IPS DF 4.7 (cell line): ENCODE measurements at regions not wholly inside any gene's neighbourhood (a gene's known extent, or its start where the extent isn't known, plus 50 kb on each side); places are given as distances from the start of the nearest gene placed in this dataset.

Experiments
- DNase-seq: peaks from one replicate; pipeline ENCODE4 v3.0.0-alpha.2; 2013; ENCODE audit warnings: low spot score; ENCODE audit errors: extremely low read depth

- peak; percentile 22 for DNase-seq
These were observed 403.9 kb upstream of the SULF2 start for GRCh38 chr20:48189181-48189580.

GRCh38 chr20:48187851-48188250 is 402.6 kb upstream of the SULF2 start:
- DNase-seq = no peak

DNA sequence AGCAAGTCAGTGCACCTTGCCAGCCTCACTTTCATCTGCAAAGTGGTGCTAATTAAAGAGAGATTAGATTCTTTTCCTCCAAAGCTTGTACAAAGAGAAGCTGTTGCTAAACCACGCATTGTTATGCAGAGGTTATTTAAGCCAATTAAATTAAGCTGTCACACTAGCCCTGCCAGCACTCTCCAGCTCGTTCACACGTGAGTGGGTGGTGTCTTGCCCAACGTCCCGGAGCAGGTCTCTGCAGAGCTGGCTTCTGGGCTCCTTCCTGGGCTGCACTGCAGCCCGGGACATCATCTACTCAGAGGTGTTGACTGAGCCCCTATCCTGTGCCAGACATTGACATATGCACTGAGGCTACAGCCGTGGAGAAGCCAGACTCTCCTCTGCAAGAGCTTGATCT is 401.6 kb upstream of the SULF2 start:
- no peak for DNase-seq

DNA sequence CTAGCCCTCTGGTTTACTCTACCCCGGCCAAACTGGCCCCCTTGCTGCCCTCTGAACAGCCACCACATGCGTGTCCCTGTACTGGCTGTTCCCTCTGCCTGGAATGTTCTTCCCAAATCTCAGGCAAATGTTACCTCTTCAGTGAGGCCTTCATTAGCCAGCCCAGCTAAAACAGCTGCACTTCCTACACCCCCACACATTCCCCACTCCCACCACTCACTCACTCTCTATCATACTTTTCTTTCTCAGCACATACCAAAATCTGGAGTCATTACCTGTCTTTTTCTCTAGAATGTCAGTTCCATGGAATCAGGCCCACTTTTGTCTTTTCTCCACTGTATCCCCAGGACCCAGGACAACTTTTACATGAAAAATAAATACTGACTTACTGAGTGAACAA is 401.2 kb upstream of the SULF2 start:
- no peak for DNase-seq

DNA sequence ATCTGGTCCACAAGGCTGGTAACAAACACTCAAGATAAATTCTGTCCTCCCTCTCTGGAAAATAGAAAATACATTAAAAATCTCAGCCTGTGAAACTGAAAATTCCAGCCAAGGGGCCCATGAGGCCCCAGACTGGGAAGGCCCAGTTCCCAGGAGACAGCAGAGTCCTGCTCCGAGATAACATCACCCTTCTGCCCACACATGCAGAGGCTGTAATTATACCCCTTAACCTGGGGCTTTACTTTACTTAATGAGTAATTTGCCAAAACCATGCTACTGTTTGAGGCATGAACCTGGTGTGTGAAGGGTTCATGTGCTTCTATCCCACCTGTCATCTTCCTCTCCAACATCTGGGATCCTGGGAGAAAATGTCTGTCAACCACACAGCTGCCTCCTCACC is 398.9 kb upstream of the SULF2 start:
- no peak for DNase-seq

DNA sequence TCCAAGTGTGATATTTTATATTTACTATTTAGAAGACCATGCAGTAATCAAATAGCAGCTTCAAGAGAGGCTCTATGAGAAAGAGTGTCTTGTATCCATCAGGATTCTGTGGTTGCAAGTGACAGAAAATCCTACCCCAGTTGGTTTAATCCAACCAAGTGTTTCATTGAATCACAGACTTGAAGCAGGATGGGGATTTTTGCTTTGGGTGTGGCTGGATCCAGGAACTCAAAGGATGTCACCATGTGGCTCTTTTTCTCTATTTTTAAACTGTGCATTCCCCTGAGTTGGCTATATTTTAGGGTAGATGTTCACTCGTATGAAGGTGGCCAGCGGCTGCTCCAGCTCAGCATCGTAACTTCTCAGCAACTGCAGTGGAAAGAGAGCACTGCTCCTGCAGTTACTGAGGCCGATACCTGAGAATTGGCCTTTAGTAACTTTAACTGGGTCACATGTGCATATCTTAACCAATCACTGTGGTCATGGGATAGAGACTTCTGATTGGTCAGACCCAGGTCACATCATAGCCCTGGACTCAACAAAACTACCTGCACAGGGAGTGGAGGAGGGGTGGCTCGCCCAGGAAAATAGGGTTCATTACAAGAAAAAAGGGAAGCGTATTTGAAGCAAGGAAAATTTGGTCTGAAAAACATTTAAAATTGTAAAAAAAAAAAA is 396.1 kb upstream of the SULF2 start:
- no peak for DNase-seq

GRCh38 chr20:48180618-48181017 is 395.3 kb upstream of the SULF2 start:
- no peak for DNase-seq

DNA sequence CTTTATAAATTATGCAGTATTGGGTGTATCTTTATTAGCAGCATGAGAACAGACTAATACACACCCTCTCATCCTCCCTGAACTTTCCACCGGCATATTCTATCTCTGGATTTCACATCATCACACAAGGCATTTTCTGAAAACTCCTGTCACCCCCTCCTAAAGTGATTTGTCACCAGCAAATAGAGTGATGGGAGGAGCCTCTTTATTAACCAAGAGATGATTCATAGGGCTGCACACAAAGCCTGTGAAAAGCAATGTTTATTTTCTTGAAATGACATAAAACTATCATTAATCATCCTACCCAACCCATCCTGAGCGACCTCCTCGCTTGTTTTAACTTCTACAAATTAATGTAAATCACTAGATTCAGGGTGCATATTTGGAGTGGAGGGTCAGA is 394.7 kb upstream of the SULF2 start:
- no peak for DNase-seq

- peak; percentile 11 for DNase-seq
These were observed 393.4 kb upstream of the SULF2 start for GRCh38 chr20:48178633-48179032.

GRCh38 chr20:48177058-48177457 is 391.8 kb upstream of the SULF2 start:
- no peak for DNase-seq

DNA sequence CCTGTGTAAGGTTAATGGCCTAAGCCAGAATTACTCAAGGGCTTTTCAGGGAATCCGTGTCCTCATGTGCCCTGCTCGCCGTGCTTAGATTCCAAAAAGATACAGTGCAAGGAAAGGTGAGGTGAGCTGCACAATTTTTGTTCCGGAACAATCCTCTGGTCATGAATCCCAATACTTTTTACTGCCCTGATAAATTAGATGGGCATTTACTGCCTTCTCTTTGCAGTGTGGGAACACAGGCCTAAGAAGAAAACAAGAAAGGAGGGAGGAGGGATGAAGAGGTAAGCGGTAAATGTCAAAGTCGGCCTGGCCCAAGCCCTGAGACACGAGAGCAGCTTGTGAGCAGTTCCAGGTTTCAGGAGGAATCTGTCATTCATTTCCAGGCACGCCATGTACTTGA is 390.9 kb upstream of the SULF2 start:
- no peak for DNase-seq

GRCh38 chr20:48175261-48175660 is 390.0 kb upstream of the SULF2 start:
- DNase-seq = no peak

DNA sequence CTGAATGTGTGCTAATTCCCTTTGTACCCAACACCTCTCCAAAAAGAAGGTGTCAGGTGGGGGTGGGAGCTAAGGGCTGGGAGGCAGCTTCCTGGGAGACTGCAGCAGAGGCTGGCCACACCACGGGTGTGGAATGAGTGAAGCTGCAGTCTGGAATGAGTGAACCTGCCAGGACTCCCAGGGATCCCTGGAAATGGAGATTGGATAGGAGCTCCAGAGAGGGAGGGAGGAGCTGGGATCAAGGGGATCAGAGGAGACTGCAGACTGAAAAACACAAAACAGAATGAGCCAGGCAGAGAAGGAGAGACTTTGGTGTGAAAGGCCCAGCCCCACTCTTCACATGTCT is 387.0 kb upstream of the SULF2 start:
- no peak for DNase-seq

DNA sequence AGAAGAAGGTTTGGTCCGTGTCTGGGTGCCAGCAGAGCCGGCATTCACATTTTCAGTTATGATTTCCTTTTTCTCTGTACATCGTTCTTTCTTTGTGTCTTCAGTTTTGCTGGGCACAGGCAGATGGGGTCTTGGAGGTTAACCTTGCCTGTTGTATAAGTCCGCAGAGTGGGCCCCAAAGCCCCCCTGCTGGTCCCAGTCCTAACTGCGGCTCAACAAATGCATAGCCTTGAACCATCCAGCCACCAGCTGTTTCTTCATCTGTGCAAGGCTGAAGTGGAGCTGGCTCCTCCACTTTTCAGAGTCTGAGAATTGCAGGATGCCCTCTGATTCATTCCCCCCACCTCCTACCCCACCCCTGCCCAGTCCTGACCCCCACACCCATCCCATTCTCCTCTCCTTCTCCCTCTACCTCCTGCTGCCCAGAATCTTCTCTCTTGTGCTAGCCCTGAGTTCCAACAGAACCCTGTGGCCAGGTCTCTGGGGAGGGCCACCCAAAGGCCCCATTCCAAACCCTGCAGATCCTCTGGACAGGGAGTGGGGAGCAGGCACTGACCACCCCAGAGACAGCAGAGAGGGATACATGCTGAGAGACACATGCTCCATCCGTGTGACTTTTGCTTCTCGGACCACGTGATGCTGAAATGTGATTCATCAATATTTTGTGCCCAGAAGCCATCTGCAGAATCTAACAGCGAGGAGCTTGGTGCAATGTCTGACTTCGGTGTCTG is 386.5 kb upstream of the SULF2 start:
- no peak for DNase-seq

DNA sequence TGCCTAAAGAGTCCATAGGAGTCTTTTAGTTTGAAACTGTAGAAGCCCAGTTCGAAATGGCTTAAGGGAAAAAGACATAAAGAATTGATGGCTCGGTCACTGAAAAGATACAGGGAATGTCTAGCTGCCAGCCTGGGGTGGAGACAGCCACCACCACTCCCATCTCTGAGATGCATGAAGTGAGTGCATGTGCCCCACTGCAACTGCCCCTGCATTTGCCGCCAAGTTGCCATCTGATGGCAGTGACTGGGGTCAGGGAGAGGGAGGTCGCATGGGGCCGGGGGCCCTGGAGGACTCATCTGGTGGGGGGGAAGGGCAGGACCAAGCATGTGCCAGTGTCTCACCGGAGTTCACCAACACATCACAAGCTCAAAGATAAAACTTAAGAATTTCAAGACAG is 385.8 kb upstream of the SULF2 start:
- DNase-seq = no peak

DNA sequence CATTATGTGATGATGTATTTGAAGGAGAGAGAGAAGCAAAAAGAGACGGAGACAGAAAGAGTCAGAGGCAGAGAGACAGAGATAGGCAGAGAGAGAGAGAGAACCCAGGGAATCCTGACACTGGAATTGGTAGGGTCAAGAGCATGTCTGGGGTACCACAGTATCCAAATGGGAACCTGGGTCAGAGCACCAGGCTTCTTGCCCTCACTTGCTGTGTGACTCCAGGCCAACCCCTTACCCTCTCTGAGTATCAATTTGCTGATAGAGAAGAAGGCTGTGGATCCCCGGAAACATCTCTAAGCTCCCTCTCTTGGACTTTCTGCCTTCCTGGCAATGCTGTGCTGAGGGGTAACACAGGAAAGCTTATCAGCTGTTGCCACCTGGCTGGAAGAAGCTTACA is 385.3 kb upstream of the SULF2 start:
- no peak for DNase-seq

GRCh38 chr20:48169650-48170225 is 384.5 kb upstream of the SULF2 start:
- DNase-seq = no peak

- no peak for DNase-seq
These were observed 381.0 kb upstream of the SULF2 start for GRCh38 chr20:48166082-48166835.

DNA sequence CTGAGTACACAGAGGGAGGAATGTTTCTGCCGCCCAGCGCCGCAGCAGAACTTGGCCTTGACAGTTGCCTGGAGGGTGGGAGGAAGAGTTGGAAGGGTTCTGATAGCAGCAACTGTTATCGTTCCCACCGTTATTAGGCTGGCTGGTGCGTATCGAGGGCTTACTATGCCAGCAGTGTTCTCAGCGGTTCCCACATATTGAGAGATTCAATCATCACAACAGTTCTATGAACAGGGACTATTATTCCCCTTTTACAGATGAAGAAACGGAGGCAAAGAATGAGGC is 380.1 kb upstream of the SULF2 start:
- no peak for DNase-seq

DNA sequence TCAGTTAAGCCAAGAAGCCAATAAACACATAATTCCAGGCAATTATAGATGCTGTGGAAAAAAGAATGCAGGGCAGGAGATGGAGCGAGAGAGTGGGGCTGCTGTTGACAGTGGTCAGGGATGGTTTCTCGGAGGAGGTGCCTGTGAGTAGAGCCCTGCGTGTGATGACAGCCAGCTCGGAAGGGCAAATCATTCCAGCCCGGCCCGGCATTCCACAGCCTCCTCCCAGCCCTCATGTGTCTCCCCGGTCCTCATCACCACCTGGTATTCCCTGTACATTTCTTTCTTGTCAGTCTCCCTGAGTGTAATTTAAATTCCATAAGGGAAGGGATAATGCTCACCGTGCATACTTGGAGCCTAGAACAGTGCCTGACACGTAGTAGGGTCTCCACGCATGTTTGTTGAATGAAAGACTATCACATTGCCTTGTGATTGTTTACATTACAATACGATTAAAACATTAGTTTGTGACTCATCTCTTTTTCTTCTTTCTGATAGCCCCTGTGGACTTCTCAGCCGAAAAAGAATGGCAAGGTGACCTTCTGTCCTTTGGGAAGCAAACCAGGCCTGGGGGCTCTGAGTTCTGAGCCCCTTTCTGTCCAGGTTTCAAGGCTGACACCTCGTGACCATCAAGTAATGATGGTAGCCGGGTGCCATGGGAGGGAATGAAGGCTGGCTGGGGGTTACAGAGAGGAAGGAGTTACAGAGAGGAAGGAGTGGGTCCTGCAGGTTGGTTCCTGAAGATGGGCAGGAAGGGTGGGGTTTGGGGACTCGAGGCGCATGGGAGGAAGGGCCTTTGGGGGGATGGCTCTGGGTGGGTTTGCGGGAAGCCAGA is 379.5 kb upstream of the SULF2 start:
- no peak for DNase-seq

DNA sequence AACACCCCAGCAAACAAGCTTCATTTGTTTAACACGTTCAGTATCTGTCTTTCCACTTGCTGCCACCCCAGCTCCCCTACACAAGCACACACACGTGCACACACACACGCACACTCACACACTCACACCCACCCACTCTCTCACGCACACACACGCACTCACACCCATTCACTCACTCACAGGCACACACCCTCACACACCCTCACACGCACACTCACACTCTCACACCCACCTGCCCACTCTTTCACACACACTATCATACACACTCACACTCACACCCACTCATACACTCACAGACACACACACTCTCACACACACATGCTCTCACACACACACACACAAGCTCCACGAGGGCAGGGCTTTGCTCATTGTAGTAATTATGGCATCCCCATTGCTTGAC is 378.8 kb upstream of the SULF2 start:
- DNase-seq = no peak

- no peak for DNase-seq
These were observed 378.2 kb upstream of the SULF2 start for GRCh38 chr20:48163505-48163904.
